Mammary epithelial cell (primary cell): ENCODE measurements at regions not wholly inside any gene's neighbourhood (a gene's known extent, or its start where the extent isn't known, plus 50 kb on each side); places are given as distances from the start of the nearest gene placed in this dataset.

Experiments used
- CTCF ChIP-seq, 2 donors: IDR thresholded peaks in 1 of 2; conservative IDR thresholded peaks in 1 of 2; 2 replicates each; pipeline ENCODE4 v1.5.1; 2011 to 2012; ENCODE audit warnings: inconsistent platforms in 2 of 2, low read length in 2 of 2, mild to moderate bottlenecking in 2 of 2, control low read depth in 1 of 2, low read depth in 1 of 2; ENCODE audit not compliant: insufficient read depth in 1 of 2; ENCODE audit errors: extremely low read depth in 1 of 2
- EZH2 ChIP-seq: IDR thresholded peaks from 2 replicates; pipeline ENCODE4 v1.6.1; 2012; ENCODE audit warnings: low read length, inconsistent platforms, borderline replicate concordance

GRCh38 chr4:181998398-181999295 is 244.6 kb upstream of the TENM3 start:
- TF ChIP-seq CTCF (conservative IDR thresholded peaks at IDR 0.05 in 1 of 2, IDR thresholded peaks at IDR 0.05 in 1 of 2; ENCODE audit: extremely low read depth in 1 of 2, insufficient read depth in 1 of 2, low read depth in 1 of 2, low read length in 2 of 2) = peak; percentile 17 to 21
- TF ChIP-seq EZH2 = no peak
